HCT116 (cell line): ENCODE measurements at regions not wholly inside any gene's neighbourhood (a gene's known extent, or its start where the extent isn't known, plus 50 kb on each side); places are given as distances from the start of the nearest gene placed in this dataset.

Experiments used
- ATAC-seq: fragments of 200-7000 bp; cut with Tn5 transposase; 2 replicates; pipeline ENCODE4 v1.9.1; 2020; ENCODE audit warnings: mild to moderate bottlenecking, moderate library complexity
- BruUV-seq: library from RNA; stranded (reverse); fragments of 400-500 nt; replicated peaks from 2 replicates; lab custom pipeline; 2021; lab: Mats Ljungman, UMichigan
- CTCF ChIA-PET: fragments of 300-600 bp; sonication (Branson Sonifier 250); formaldehyde crosslinking; loops from one replicate; lab custom pipeline; 2021; ENCODE audit warnings: antibody characterized with exemption; lab: Charles Lee
- POLR2A ChIA-PET: fragments of 300-600, 350-600 bp; sonication (Branson Sonifier 250); formaldehyde crosslinking; loops from one replicate; lab custom pipeline; 2021; ENCODE audit warnings: antibody characterized with exemption; lab: Charles Lee
- RAD21 ChIA-PET, 2 experiments: fragments of 300-600 bp; sonication (Branson Sonifier 250); formaldehyde crosslinking; loops; one replicate each; lab custom pipeline; 2023; ENCODE audit warnings: low total read pairs in 2 of 2; ENCODE audit not compliant: uncharacterized antibody in 2 of 2, unreplicated experiment in 2 of 2, low non-redundant PET in 1 of 2; lab: Charles Lee
- DNase-seq: peaks from one replicate; pipeline ENCODE4 v3.0.0-alpha.2; 2010; ENCODE audit warnings: low read depth, low spot score
- H2AFZ ChIP-seq: fragments of 200-600 bp; shearing (Covaris generic), sonication (generic); 2 replicates; pipeline ENCODE4 v1.6.1; 2017; ENCODE audit warnings: low read depth, mixed run types, mixed read lengths, antibody characterized with exemption, low read length; ENCODE audit not compliant: poor library complexity, severe bottlenecking
- H3K27ac ChIP-seq: 2 replicates; pipeline ENCODE4 v1.5.1; 2012; ENCODE audit warnings: low read depth, low read length
- H3K27me3 ChIP-seq: fragments of 200-600 bp; sonication (generic); 2 replicates; pipeline ENCODE4 v1.6.1; 2016; ENCODE audit warnings: mixed run types, low read length, mixed read lengths; ENCODE audit not compliant: insufficient read depth
- H3K36me3 ChIP-seq, 2 experiments: fragments of 200-500 bp in 1 of 2; fragments of 200-600 bp in 1 of 2; sonication (Bioruptor generic) in 1 of 2; sonication (generic) in 1 of 2; 2 replicates each; pipeline versions ENCODE4 v1.5.1 to v1.6.1; 2014 to 2016; ENCODE audit warnings: low read length in 2 of 2, inconsistent platforms in 1 of 2, mixed read lengths in 1 of 2, mixed run types in 1 of 2; ENCODE audit not compliant: insufficient read depth in 2 of 2, control insufficient read depth in 1 of 2
- H3K4me1 ChIP-seq, 2 experiments: fragments of 200-600 bp in 1 of 2; sonication (generic) in 1 of 2; 2 replicates each; pipeline versions ENCODE4 v1.5.1 to v1.6.1; 2012 to 2017; ENCODE audit warnings: low read length in 2 of 2, inconsistent platforms in 1 of 2, mild to moderate bottlenecking in 1 of 2, mixed read lengths in 1 of 2, mixed run types in 1 of 2, moderate library complexity in 1 of 2; ENCODE audit not compliant: insufficient read depth in 2 of 2, control insufficient read depth in 1 of 2
- H3K4me2 ChIP-seq: fragments of 200-600 bp; sonication (generic); 2 replicates; pipeline ENCODE4 v1.6.1; 2017; ENCODE audit warnings: mixed run types, low read length, mixed read lengths
- H3K4me3 ChIP-seq, 2 experiments: fragments of 200-600 bp in 1 of 2; sonication (generic) in 1 of 2; replicated peaks in 1 of 2; 2 replicates each; pipeline ENCODE4 v1.5.1; 2011 to 2016; ENCODE audit warnings: low read length in 2 of 2, control low read depth in 1 of 2, low read depth in 1 of 2, mild to moderate bottlenecking in 1 of 2, mixed read lengths in 1 of 2, mixed run types in 1 of 2
- H3K79me2 ChIP-seq: fragments of 200-600 bp; sonication (generic); 2 replicates; pipeline ENCODE4 v1.6.1; 2017; ENCODE audit warnings: mild to moderate bottlenecking, mixed run types, low read length, moderate library complexity, mixed read lengths; ENCODE audit not compliant: insufficient read depth
- H3K9ac ChIP-seq: fragments of 200-600 bp; sonication (generic); 2 replicates; pipeline ENCODE4 v1.6.1; 2016; ENCODE audit warnings: low read length, mixed read lengths
- H3K9me2 ChIP-seq: fragments of 200-600 bp; sonication (generic), shearing (Covaris generic); 2 replicates; pipeline ENCODE4 v1.6.1; 2017; ENCODE audit warnings: mixed run types, mild to moderate bottlenecking, moderate library complexity; ENCODE audit not compliant: insufficient read depth
- H3K9me3 ChIP-seq, 2 experiments: fragments of 200-500 bp in 1 of 2; fragments of 200-600 bp in 1 of 2; sonication (Bioruptor generic) in 1 of 2; sonication (generic) in 1 of 2; 2 replicates each; pipeline ENCODE4 v1.6.1; 2014 to 2017; ENCODE audit warnings: low read length in 2 of 2, mixed read lengths in 2 of 2, inconsistent platforms in 1 of 2, low read depth in 1 of 2, mild to moderate bottlenecking in 1 of 2, mixed run types in 1 of 2, moderate library complexity in 1 of 2; ENCODE audit not compliant: control insufficient read depth in 1 of 2, insufficient read depth in 1 of 2
- H4K20me1 ChIP-seq: fragments of 200-600 bp; sonication (generic), shearing (Covaris generic); 2 replicates; pipeline ENCODE4 v1.6.1; 2017; ENCODE audit warnings: mixed run types, mild to moderate bottlenecking, moderate library complexity; ENCODE audit not compliant: insufficient read depth
- CTCF ChIP-seq, 3 experiments: fragments of 200-600 bp in 1 of 3; sonication (generic) in 1 of 3; IDR thresholded peaks in 2 of 3; conservative IDR thresholded peaks in 1 of 3; 2 replicates each; pipeline ENCODE4 v1.5.1; 2012 to 2017; ENCODE audit warnings: low read depth in 2 of 3, low read length in 2 of 3, antibody characterized with exemption in 1 of 3, borderline replicate concordance in 1 of 3, control low read depth in 1 of 3, mild to moderate bottlenecking in 1 of 3, mixed read lengths in 1 of 3, mixed run types in 1 of 3, moderate library complexity in 1 of 3; ENCODE audit not compliant: insufficient read depth in 1 of 3
- EZH2 ChIP-seq: fragments of 200-600 bp; sonication (generic); IDR thresholded peaks from 2 replicates; pipeline ENCODE4 v1.6.1; 2017; ENCODE audit warnings: antibody characterized with exemption, mixed run types
- JUND ChIP-seq: IDR thresholded peaks from 2 replicates; pipeline ENCODE4 v1.6.1; 2012
- intact Hi-C: fragments of 100-400 bp; cut with micrococcal nuclease; formaldehyde crosslinking; loops from 2 replicates; pipeline ENCODE4 v1.10.0; 2022

GRCh38 chr6:6756526-6756925, 168.0 kb downstream of the LY86 start (continued):
- TF ChIP-seq CTCF (IDR thresholded peaks at IDR 0.05 in 2 of 3, conservative IDR thresholded peaks at IDR 0.05 in 1 of 3; ENCODE audit: borderline replicate concordance in 1 of 3, insufficient read depth in 1 of 3, low read depth in 2 of 3, low read length in 2 of 3) (no peak), EZH2 (no peak)

GRCh38 chr6:6758546-6758914, 170.0 kb downstream of the LY86 start:
- H3K79me2 ChIP-seq = no peaks in the 10 kb centered on the region
- intact Hi-C loops = no loop called here
- peaks cover 0 to 13% of the 10 kb centered on the region in 2 experiments; a peak in 2 of 4 replicates for H3K4me1 ChIP-seq
- BruUV-seq = no TSS peak
- DNase-seq (no peak), ATAC-seq (no peak)
- CTCF ChIA-PET = interaction anchor here (0.7 to 2.3 kb wide), 6 partner anchors 8 to 480 kb away, joined by 3 to 9 read pairs (median 4); no protein-coding TSS in a partner anchor
- RAD21 ChIA-PET = interaction anchor here (0.7 kb wide), 2 partner anchors 62 to 66 kb away, joined by 3 read pairs; no protein-coding TSS in a partner anchor
- H3K27ac ChIP-seq = no peak overlapping the region
- no peaks in the 10 kb centered on the region for H3K9me3 ChIP-seq
- POLR2A ChIA-PET = interaction anchor here (0.5 kb wide), 1 partner anchor 465 kb away, joined by 3 read pairs; no protein-coding TSS in a partner anchor
- TF ChIP-seq EZH2 (no peak), JUND (no peak)
- H3K36me3 ChIP-seq = no peaks in the 10 kb centered on the region
- no peak overlapping the region for H3K4me3 ChIP-seq
- no peak overlapping the region for H2AFZ ChIP-seq
- no peak overlapping the region for H3K4me2 ChIP-seq
- H3K27me3 ChIP-seq = no peaks in the 10 kb centered on the region
- H3K9ac ChIP-seq = no peak overlapping the region
- no peaks in the 10 kb centered on the region for H4K20me1 ChIP-seq
- H3K9me2 ChIP-seq = no peaks in the 10 kb centered on the region
